ENCODE measurements at regions not wholly inside any gene's neighbourhood (a gene's known extent, or its start where the extent isn't known, plus 50 kb on each side); places are given as distances from the start of the nearest gene placed in this dataset.

- TF ChIP-seq, protein P1, sequence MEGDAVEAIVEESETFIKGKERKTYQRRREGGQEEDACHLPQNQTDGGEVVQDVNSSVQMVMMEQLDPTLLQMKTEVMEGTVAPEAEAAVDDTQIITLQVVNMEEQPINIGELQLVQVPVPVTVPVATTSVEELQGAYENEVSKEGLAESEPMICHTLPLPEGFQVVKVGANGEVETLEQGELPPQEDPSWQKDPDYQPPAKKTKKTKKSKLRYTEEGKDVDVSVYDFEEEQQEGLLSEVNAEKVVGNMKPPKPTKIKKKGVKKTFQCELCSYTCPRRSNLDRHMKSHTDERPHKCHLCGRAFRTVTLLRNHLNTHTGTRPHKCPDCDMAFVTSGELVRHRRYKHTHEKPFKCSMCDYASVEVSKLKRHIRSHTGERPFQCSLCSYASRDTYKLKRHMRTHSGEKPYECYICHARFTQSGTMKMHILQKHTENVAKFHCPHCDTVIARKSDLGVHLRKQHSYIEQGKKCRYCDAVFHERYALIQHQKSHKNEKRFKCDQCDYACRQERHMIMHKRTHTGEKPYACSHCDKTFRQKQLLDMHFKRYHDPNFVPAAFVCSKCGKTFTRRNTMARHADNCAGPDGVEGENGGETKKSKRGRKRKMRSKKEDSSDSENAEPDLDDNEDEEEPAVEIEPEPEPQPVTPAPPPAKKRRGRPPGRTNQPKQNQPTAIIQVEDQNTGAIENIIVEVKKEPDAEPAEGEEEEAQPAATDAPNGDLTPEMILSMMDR (IDR thresholded peaks at IDR 0.05 in 2 of 3, conservative IDR thresholded peaks at IDR 0.05 in 1 of 3; ENCODE audit: borderline replicate concordance in 1 of 3, insufficient read depth in 1 of 3, low read depth in 2 of 3, low read length in 2 of 3): no peak
- TF ChIP-seq YY1 (IDR thresholded peaks at IDR 0.05; ENCODE audit: extremely low read depth, insufficient replicate concordance, low read depth, low read length) (no peak), TCF7L2 (IDR thresholded peaks at IDR 0.05; ENCODE audit: borderline replicate concordance, extremely low read depth, insufficient read depth, insufficient read length) (no peak), POLR2A (IDR thresholded peaks at IDR 0.05; ENCODE audit: borderline replicate concordance, extremely low read depth, insufficient read depth, insufficient read length) (no peak), CBX3 (IDR thresholded peaks at IDR 0.05; ENCODE audit: low read depth) (no peak), EZH2phosphoT487 (IDR thresholded peaks at IDR 0.05; ENCODE audit: borderline replicate concordance) (no peak), EZH2 (IDR thresholded peaks at IDR 0.05) (no peak), ZNF274 (IDR thresholded peaks at IDR 0.05; ENCODE audit: low read depth, low read length) (no peak), ZFX (IDR thresholded peaks at IDR 0.05) (no peak)
These were observed 436.4 kb upstream of the RBMS3 start for GRCh38 chr3:28844298-28845005.

Data from HCT116 (cell line).